GM12878 (cell line): ENCODE measurements at regions not wholly inside any gene's neighbourhood (a gene's known extent, or its start where the extent isn't known, plus 50 kb on each side); places are given as distances from the start of the nearest gene placed in this dataset.

Experiments used
- ATAC-seq: fragments of 200-7000 bp; cut with Tn5 transposase; 3 replicates; pipeline ENCODE4 v1.9.1; 2020; ENCODE audit warnings: mild to moderate bottlenecking, moderate library complexity
- BruUV-seq: library from RNA; stranded (reverse); fragments of 400-500 nt; replicated peaks from 2 replicates; lab custom pipeline; 2021; lab: Mats Ljungman, UMichigan
- CTCF ChIA-PET: fragments of 300-600 bp; sonication (Branson Sonifier 250); formaldehyde crosslinking; extraction: SDS; loops from one replicate; lab custom pipeline; 2021; ENCODE audit warnings: inconsistent platforms; lab: Yijun Ruan, JAX
- POLR2A ChIA-PET: fragments of 350-600 bp; formaldehyde crosslinking; extraction: SDS; loops from one replicate; lab custom pipeline; 2021; ENCODE audit warnings: inconsistent platforms; lab: Charles Lee
- RAD21 ChIA-PET: fragments of 300-600 bp; sonication (Branson Sonifier 250); formaldehyde crosslinking; loops from one replicate; lab custom pipeline; 2023; ENCODE audit warnings: antibody characterized with exemption; ENCODE audit not compliant: unreplicated experiment; lab: Charles Lee
- SMC1A ChIA-PET: fragments of 300-600 bp; sonication (Branson Sonifier 250); formaldehyde crosslinking; loops from one replicate; lab custom pipeline; 2023; ENCODE audit not compliant: unreplicated experiment, uncharacterized antibody; lab: Charles Lee
- DNase-seq: peaks from one replicate; pipeline ENCODE4 v3.0.0-alpha.2; 2011; ENCODE audit warnings: low read depth, low spot score
- FAIRE-seq: peaks from 3 replicates; lab custom pipeline; 2011; peaks lifted over from hg19 to GRCh38; lab: Jason Lieb, UNC
- H2AFZ ChIP-seq: 2 replicates; pipeline ENCODE4 v1.6.0; 2011; ENCODE audit warnings: low read depth, low read length, control low read depth; ENCODE audit not compliant: control insufficient read depth
- H3K27ac ChIP-seq: 2 replicates; pipeline ENCODE4 v1.5.1; 2011; ENCODE audit warnings: control low read depth; ENCODE audit not compliant: control insufficient read depth, insufficient read depth
- H3K27me3 ChIP-seq, 2 experiments: replicated peaks in 1 of 2; 2 replicates each; pipeline versions ENCODE4 v1.6.0 to v1.6.1; 2011; ENCODE audit warnings: low read length in 1 of 2; ENCODE audit not compliant: control insufficient read depth in 2 of 2, insufficient read depth in 2 of 2
- H3K36me3 ChIP-seq, 2 experiments: 2 replicates each; pipeline ENCODE4 v1.5.1; 2011; ENCODE audit warnings: low read length in 1 of 2; ENCODE audit not compliant: control insufficient read depth in 2 of 2, insufficient read depth in 2 of 2
- H3K4me1 ChIP-seq: 2 replicates; pipeline ENCODE4 v1.6.1; 2011; ENCODE audit warnings: mild to moderate bottlenecking, low read length, moderate library complexity, mixed read lengths; ENCODE audit not compliant: control insufficient read depth, insufficient read depth
- H3K4me2 ChIP-seq: 2 replicates; pipeline ENCODE4 v1.6.0; 2011; ENCODE audit warnings: control low read depth; ENCODE audit not compliant: control insufficient read depth, insufficient read depth
- H3K4me3 ChIP-seq: fragments of 200-600 bp; sonication (generic); 2 replicates; pipeline ENCODE4 v1.5.1; 2016
- H3K79me2 ChIP-seq: 2 replicates; pipeline ENCODE4 v1.6.0; 2011; ENCODE audit warnings: low read length; ENCODE audit not compliant: control insufficient read depth, insufficient read depth
- H3K9ac ChIP-seq: 2 replicates; pipeline ENCODE4 v1.8.0; 2011; ENCODE audit warnings: low read length, control low read depth, mixed read lengths; ENCODE audit not compliant: control insufficient read depth, insufficient read depth
- H3K9me3 ChIP-seq: replicated peaks from 3 replicates; pipeline ENCODE4 v1.5.1; 2011; ENCODE audit warnings: mild to moderate bottlenecking, low read length; ENCODE audit not compliant: control insufficient read depth, insufficient read depth
- H4K20me1 ChIP-seq: 2 replicates; pipeline ENCODE4 v1.6.0; 2011; ENCODE audit not compliant: control insufficient read depth, insufficient read depth
- GABPA ChIP-seq: IDR thresholded peaks from 2 replicates; pipeline ENCODE4 v1.6.1; 2014; ENCODE audit warnings: antibody characterized with exemption, low read depth, mild to moderate bottlenecking, inconsistent platforms
- NR2C2 ChIP-seq: IDR thresholded peaks from 2 replicates; pipeline ENCODE4 v1.6.1; 2011; ENCODE audit warnings: borderline replicate concordance, low read depth; ENCODE audit not compliant: control insufficient read depth, insufficient read length
- POLR2AphosphoS5 ChIP-seq: IDR thresholded peaks from 2 replicates; pipeline ENCODE4 v1.6.1; 2011; ENCODE audit warnings: mild to moderate bottlenecking, low read length, inconsistent platforms
- ZNF207 ChIP-seq: fragments of 450-650 bp; IDR thresholded peaks from 2 replicates; pipeline ENCODE4 v1.6.1; 2014; ENCODE audit warnings: antibody characterized with exemption, mild to moderate bottlenecking, borderline replicate concordance
- ZZZ3 ChIP-seq: IDR thresholded peaks from 2 replicates; pipeline ENCODE4 v1.6.1; 2011; ENCODE audit warnings: low read depth; ENCODE audit not compliant: control insufficient read depth, insufficient read length
- WGBS: methylation state at CpG from one replicate; pipeline ENCODE4 v1.1.6; 2016; ENCODE audit warnings: low lambda C conversion rate; ENCODE audit not compliant: insufficient replicate concordance, insufficient coverage; ENCODE audit errors: missing lambda C conversion rate; 5-methylcytosine and 5-hydroxymethylcytosine counted together
- in situ Hi-C: fragments of 300-500 bp; cut with MboI; formaldehyde crosslinking; loops from 9 replicates; pipeline ENCODE4 v1.14.3; 2018; ENCODE audit warnings: mixed read lengths
- intact Hi-C: fragments of 100-400 bp; cut with micrococcal nuclease; formaldehyde crosslinking; loops from one replicate; pipeline ENCODE4 v1.14.2; 2022; ENCODE audit not compliant: unreplicated experiment
- TF ChIP-seq, protein P1 (sequence below): IDR thresholded peaks from 2 replicates; pipeline ENCODE4 v1.6.1; 2012; ENCODE audit warnings: low read depth, low read length, improper control_type of control experiment
- TF ChIP-seq, protein P2 (sequence below): IDR thresholded peaks from 2 replicates; pipeline ENCODE4 v1.6.1; 2012; ENCODE audit warnings: low read length, inconsistent platforms
- TF ChIP-seq, protein P3 (sequence below): IDR thresholded peaks from 2 replicates; pipeline ENCODE4 v1.6.1; 2011; ENCODE audit warnings: borderline replicate concordance, low read depth, mild to moderate bottlenecking, moderate library complexity, mixed read lengths, low read length; ENCODE audit not compliant: insufficient read depth; ENCODE audit errors: extremely low read length

- POLR2A ChIA-PET, result no interaction called here
Observed at GRCh38 chr5:124260921-124261515, 485.4 kb downstream of the ZNF608 start.

More at GRCh38 chr5:124260921-124261515, 485.4 kb downstream of the ZNF608 start:
- BruUV-seq, result no TSS peak
- no peaks in the 10 kb centered on the region for H3K4me1 ChIP-seq
- RAD21 ChIA-PET, result no interaction called here
- no peak overlapping the region for H3K4me2 ChIP-seq
- 20% methylated on average over 10 of the region's 10 CpGs for WGBS
- no peaks in the 10 kb centered on the region for H3K36me3 ChIP-seq
- SMC1A ChIA-PET, result no interaction called here
- CTCF ChIA-PET, result interaction anchor here (0.7 to 1.1 kb wide), 2 partner anchors 15 to 50 kb away, joined by 3 read pairs; no protein-coding TSS in a partner anchor
- TF ChIP-seq NR2C2, result no peak
- TF ChIP-seq, protein P1, sequence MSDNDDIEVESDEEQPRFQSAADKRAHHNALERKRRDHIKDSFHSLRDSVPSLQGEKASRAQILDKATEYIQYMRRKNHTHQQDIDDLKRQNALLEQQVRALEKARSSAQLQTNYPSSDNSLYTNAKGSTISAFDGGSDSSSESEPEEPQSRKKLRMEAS, result no peak
- no peak for TF ChIP-seq POLR2AphosphoS5
- TF ChIP-seq, protein P2, sequence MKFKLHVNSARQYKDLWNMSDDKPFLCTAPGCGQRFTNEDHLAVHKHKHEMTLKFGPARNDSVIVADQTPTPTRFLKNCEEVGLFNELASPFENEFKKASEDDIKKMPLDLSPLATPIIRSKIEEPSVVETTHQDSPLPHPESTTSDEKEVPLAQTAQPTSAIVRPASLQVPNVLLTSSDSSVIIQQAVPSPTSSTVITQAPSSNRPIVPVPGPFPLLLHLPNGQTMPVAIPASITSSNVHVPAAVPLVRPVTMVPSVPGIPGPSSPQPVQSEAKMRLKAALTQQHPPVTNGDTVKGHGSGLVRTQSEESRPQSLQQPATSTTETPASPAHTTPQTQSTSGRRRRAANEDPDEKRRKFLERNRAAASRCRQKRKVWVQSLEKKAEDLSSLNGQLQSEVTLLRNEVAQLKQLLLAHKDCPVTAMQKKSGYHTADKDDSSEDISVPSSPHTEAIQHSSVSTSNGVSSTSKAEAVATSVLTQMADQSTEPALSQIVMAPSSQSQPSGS, result no peak
- no peak for TF ChIP-seq ZZZ3
- no peak for TF ChIP-seq ZNF207
- TF ChIP-seq, protein P3, sequence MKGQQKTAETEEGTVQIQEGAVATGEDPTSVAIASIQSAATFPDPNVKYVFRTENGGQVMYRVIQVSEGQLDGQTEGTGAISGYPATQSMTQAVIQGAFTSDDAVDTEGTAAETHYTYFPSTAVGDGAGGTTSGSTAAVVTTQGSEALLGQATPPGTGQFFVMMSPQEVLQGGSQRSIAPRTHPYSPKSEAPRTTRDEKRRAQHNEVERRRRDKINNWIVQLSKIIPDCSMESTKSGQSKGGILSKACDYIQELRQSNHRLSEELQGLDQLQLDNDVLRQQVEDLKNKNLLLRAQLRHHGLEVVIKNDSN, result no peak
- no peak for TF ChIP-seq GABPA
- H3K27ac ChIP-seq, result no peak overlapping the region
- FAIRE-seq (no peak), ATAC-seq (no peak), DNase-seq (no peak)
- in situ Hi-C loops (no loop called here), intact Hi-C loops (no loop called here)
- H4K20me1 ChIP-seq, result no peaks in the 10 kb centered on the region
- H3K9ac ChIP-seq, result no peak overlapping the region
- no peak overlapping the region for H2AFZ ChIP-seq
- H3K4me3 ChIP-seq, result no peak overlapping the region
- H3K27me3 ChIP-seq, result no peaks in the 10 kb centered on the region; a peak in 1 of 4 replicates
- no peaks in the 10 kb centered on the region for H3K79me2 ChIP-seq
- no peaks in the 10 kb centered on the region for H3K9me3 ChIP-seq
